ENCODE measurements at regions not wholly inside any gene's neighbourhood (a gene's known extent, or its start where the extent isn't known, plus 50 kb on each side); places are given as distances from the start of the nearest gene placed in this dataset.

- H3K27ac ChIP-seq: no peak overlapping the region
- H3K9me3 ChIP-seq: no peaks in the 10 kb centered on the region
- TF ChIP-seq EP300 (IDR thresholded peaks at IDR 0.05) (no peak), POLR2A (IDR thresholded peaks at IDR 0.05) (no peak), POLR2AphosphoS5 (IDR thresholded peaks at IDR 0.05) (no peak)
- TF ChIP-seq, protein P1, sequence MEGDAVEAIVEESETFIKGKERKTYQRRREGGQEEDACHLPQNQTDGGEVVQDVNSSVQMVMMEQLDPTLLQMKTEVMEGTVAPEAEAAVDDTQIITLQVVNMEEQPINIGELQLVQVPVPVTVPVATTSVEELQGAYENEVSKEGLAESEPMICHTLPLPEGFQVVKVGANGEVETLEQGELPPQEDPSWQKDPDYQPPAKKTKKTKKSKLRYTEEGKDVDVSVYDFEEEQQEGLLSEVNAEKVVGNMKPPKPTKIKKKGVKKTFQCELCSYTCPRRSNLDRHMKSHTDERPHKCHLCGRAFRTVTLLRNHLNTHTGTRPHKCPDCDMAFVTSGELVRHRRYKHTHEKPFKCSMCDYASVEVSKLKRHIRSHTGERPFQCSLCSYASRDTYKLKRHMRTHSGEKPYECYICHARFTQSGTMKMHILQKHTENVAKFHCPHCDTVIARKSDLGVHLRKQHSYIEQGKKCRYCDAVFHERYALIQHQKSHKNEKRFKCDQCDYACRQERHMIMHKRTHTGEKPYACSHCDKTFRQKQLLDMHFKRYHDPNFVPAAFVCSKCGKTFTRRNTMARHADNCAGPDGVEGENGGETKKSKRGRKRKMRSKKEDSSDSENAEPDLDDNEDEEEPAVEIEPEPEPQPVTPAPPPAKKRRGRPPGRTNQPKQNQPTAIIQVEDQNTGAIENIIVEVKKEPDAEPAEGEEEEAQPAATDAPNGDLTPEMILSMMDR (IDR thresholded peaks at IDR 0.05): no peak
- peaks cover 0 to 9% (median 4%) of the 10 kb centered on the region in 4 donors for H3K4me1 ChIP-seq
- H3K27me3 ChIP-seq: no peaks in the 10 kb centered on the region
- no peaks in the 10 kb centered on the region for H3K36me3 ChIP-seq
- no peak for DNase-seq
- no peak overlapping the region for H3K4me3 ChIP-seq
- intact Hi-C loops (cut with DNase I): no loop called here
These were observed 168.4 kb upstream of the SPOPL start for GRCh38 chr2:138333121-138333520.

GRCh38 chr2:138333677-138334076, 167.9 kb upstream of the SPOPL start:
- intact Hi-C loops (cut with DNase I): no loop called here
- DNase-seq: no peak
- no peak for TF ChIP-seq POLR2AphosphoS5 (IDR thresholded peaks at IDR 0.05)
- TF ChIP-seq POLR2A (IDR thresholded peaks at IDR 0.05): no peak
- H3K27me3 ChIP-seq: no peaks in the 10 kb centered on the region
- no peaks in the 10 kb centered on the region for H3K36me3 ChIP-seq
- peaks cover 0 to 9% (median 4%) of the 10 kb centered on the region in 4 donors for H3K4me1 ChIP-seq
- H3K27ac ChIP-seq: no peak overlapping the region
- 89 to 95% methylated on average over 1 of the region's 1 CpG for WGBS, 2 donors
- no peaks in the 10 kb centered on the region for H3K9me3 ChIP-seq
- no peak overlapping the region for H3K4me3 ChIP-seq

DNA sequence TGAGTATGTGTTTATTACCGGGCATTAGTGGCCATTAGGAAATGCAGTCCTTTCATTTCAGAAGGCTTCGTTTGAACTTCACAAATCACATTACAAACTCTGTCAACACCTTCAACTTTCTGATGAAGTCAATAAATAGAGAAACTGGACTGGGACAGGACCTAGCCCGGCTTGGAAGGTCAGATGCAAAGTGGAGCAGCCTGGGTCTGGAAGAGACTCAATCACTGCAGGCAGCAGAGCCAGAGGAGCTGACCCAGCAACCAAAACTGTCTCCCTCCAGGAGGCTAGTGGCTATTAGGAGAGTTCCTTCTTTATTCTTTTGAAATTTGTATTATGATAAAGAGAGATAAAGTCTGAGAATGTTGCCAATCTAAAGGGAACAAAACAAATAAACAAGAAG, 167.2 kb upstream of the SPOPL start:
- TF ChIP-seq, protein P1 (IDR thresholded peaks at IDR 0.05): no peak
- TF ChIP-seq POLR2A (IDR thresholded peaks at IDR 0.05) (no peak), POLR2AphosphoS5 (IDR thresholded peaks at IDR 0.05) (no peak), EP300 (IDR thresholded peaks at IDR 0.05) (no peak)
- H3K4me3 ChIP-seq: no peak overlapping the region
- no peaks in the 10 kb centered on the region for H3K36me3 ChIP-seq
- intact Hi-C loops (cut with DNase I): no loop called here
- no peak for DNase-seq
- H3K9me3 ChIP-seq: no peaks in the 10 kb centered on the region
- no peak overlapping the region for H3K27ac ChIP-seq
- WGBS, 2 donors: 69 to 79% methylated on average over 3 of the region's 3 CpGs
- H3K4me1 ChIP-seq: peaks cover 0 to 9% (median 4%) of the 10 kb centered on the region in 4 donors
- H3K27me3 ChIP-seq: no peaks in the 10 kb centered on the region

DNA sequence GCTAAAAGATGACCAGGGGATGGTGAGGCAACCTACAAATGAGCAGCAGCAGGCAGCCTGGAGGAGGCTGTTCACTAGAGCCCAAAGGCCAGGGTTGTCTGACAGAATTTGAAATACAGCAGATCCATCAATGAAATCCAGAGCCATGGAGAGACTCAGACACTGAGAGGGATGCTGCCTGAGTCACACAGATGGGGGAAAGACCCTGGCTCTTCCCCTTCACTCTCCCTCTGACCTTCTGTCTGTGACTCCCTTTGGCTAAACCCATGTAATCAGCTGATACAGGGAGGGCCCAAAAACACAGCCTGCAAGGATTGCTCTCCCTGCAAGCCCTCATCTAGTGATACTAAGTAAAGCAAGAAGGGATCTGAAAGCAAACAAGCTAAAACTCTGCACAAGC, 166.5 kb upstream of the SPOPL start:
- Histone ChIP-seq H3K27me3 (no peaks in the 10 kb centered on the region), H3K36me3 (no peaks in the 10 kb centered on the region), H3K4me1 (peaks cover 0 to 9% (median 4%) of the 10 kb centered on the region in 4 donors), H3K9me3 (no peaks in the 10 kb centered on the region), H3K27ac (no peak overlapping the region), H3K4me3 (no peak overlapping the region)
- TF ChIP-seq POLR2AphosphoS5 (IDR thresholded peaks at IDR 0.05) (no peak), EP300 (IDR thresholded peaks at IDR 0.05) (no peak), POLR2A (IDR thresholded peaks at IDR 0.05) (no peak)
- TF ChIP-seq, protein P1 (IDR thresholded peaks at IDR 0.05): no peak
- DNase-seq: no peak
- intact Hi-C loops (cut with DNase I): no loop called here

- intact Hi-C loops (cut with DNase I): no loop called here
- WGBS, 2 donors: 92 to 93% methylated on average over 2 of the region's 2 CpGs
These were observed 165.4 kb upstream of the SPOPL start for GRCh38 chr2:138336146-138336545.

More at GRCh38 chr2:138336146-138336545, 165.4 kb upstream of the SPOPL start:
- TF ChIP-seq EP300 (IDR thresholded peaks at IDR 0.05) (no peak), POLR2AphosphoS5 (IDR thresholded peaks at IDR 0.05) (no peak), POLR2A (IDR thresholded peaks at IDR 0.05) (no peak)
- TF ChIP-seq, protein P1 (IDR thresholded peaks at IDR 0.05): no peak
- no peak overlapping the region for H3K4me3 ChIP-seq
- H3K27ac ChIP-seq: no peak overlapping the region
- peaks cover 0 to 9% (median 4%) of the 10 kb centered on the region in 4 donors for H3K4me1 ChIP-seq
- no peaks in the 10 kb centered on the region for H3K9me3 ChIP-seq
- no peak for DNase-seq
- H3K36me3 ChIP-seq: no peaks in the 10 kb centered on the region
- H3K27me3 ChIP-seq: no peaks in the 10 kb centered on the region
